HepG2 (cell line): ENCODE measurements at regions not wholly inside any gene's neighbourhood (a gene's known extent, or its start where the extent isn't known, plus 50 kb on each side); places are given as distances from the start of the nearest gene placed in this dataset.

Source experiments
- MXD1 ChIP-seq: sonication (generic); formaldehyde crosslinking; IDR thresholded peaks from 2 replicates; pipeline ENCODE4 v1.4.0; 2020; ENCODE audit warnings: mild to moderate bottlenecking, missing genetic modification reagents
- NR1H2 ChIP-seq: sonication (generic); formaldehyde crosslinking; IDR thresholded peaks from 2 replicates; pipeline ENCODE4 v1.8.1; 2022; ENCODE audit warnings: low read depth, missing genetic modification reagents, borderline replicate concordance
- ZEB1 ChIP-seq: IDR thresholded peaks from 2 replicates; pipeline ENCODE4 v1.6.1; 2012; ENCODE audit warnings: mild to moderate bottlenecking, low read depth, inconsistent platforms; ENCODE audit not compliant: insufficient replicate concordance

GRCh38 chr5:93281980-93282772, 298.8 kb downstream of the NR2F1-AS1 start:
- TF ChIP-seq MXD1 (no peak), NR1H2 (CRISPR knock-in tag) (no peak), ZEB1 (no peak)
